ENCODE measurements at regions not wholly inside any gene's neighbourhood (a gene's known extent, or its start where the extent isn't known, plus 50 kb on each side); places are given as distances from the start of the nearest gene placed in this dataset.
A peak's percentile ranks its signal among the peaks of the same experiment; 100 is the strongest.

DNA sequence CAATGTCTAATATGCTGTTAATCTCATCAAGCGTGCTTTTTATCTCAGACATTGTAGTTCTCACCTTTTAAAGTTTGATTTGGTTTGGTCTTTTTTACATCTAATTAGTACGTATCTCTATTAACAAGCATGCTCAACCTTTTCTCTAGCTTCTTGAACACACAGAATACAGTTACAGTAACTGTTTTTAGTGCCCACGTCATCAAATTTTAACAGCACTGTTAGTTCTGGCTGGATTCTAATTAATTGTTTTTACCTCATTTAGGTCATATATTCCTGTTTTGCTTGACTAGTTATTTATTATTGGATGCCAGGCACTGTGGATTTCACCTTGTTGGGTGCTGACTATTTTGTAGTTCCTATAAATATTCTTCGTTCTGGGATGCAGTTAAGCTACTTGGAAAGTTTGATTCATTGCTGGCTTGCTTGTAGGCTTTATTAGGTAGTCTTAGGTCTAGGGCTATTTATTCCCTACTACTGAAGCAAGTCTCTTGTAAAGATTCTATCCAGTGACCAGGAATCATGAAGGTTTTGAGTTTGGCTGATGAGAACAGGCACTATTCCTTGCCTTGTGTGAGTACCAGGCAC lies 263.0 kb downstream of the ETAA1 start:
- no peaks in the 10 kb centered on the region for H3K9me3 ChIP-seq (ENCODE audit: control insufficient read depth in 2 of 2, insufficient read depth in 1 of 2, low read depth in 1 of 2, low read length in 1 of 2)
- WGBS, 2 donors, result 85% methylated on average over 4 of the region's 4 CpGs
- H3K4me3 ChIP-seq (ENCODE audit: low read depth in 1 of 2, low read length in 2 of 2), result no peak overlapping the region
- H3K36me3 ChIP-seq (ENCODE audit: control insufficient read depth in 2 of 2, insufficient read depth in 2 of 2, low read length in 1 of 2), result no peaks in the 10 kb centered on the region
- H3K27me3 ChIP-seq (ENCODE audit: control insufficient read depth in 1 of 2, insufficient read depth in 2 of 2, low read length in 2 of 2), result no peaks in the 10 kb centered on the region
- H3K4me1 ChIP-seq (ENCODE audit: control insufficient read depth in 2 of 2, insufficient read depth in 2 of 2, low read length in 1 of 2), result no peaks in the 10 kb centered on the region
- H3K27ac ChIP-seq (ENCODE audit: low read depth in 2 of 2, low read length in 1 of 2), result no peak overlapping the region

GRCh38 chr2:67660871-67661270 lies 263.7 kb downstream of the ETAA1 start:
- Histone ChIP-seq H3K27ac (ENCODE audit: low read depth in 2 of 2, low read length in 1 of 2) (no peak overlapping the region), H3K4me3 (ENCODE audit: low read depth in 1 of 2, low read length in 2 of 2) (no peak overlapping the region), H3K4me1 (ENCODE audit: control insufficient read depth in 2 of 2, insufficient read depth in 2 of 2, low read length in 1 of 2) (no peaks in the 10 kb centered on the region), H3K36me3 (ENCODE audit: control insufficient read depth in 2 of 2, insufficient read depth in 2 of 2, low read length in 1 of 2) (no peaks in the 10 kb centered on the region), H3K9me3 (ENCODE audit: control insufficient read depth in 2 of 2, insufficient read depth in 1 of 2, low read depth in 1 of 2, low read length in 1 of 2) (no peaks in the 10 kb centered on the region), H3K27me3 (ENCODE audit: control insufficient read depth in 1 of 2, insufficient read depth in 2 of 2, low read length in 2 of 2) (no peaks in the 10 kb centered on the region)

GRCh38 chr2:67662222-67662621 lies 265.1 kb downstream of the ETAA1 start:
- Histone ChIP-seq H3K9me3 (ENCODE audit: control insufficient read depth in 2 of 2, insufficient read depth in 1 of 2, low read depth in 1 of 2, low read length in 1 of 2) (no peaks in the 10 kb centered on the region), H3K27ac (ENCODE audit: low read depth in 2 of 2, low read length in 1 of 2) (no peak overlapping the region), H3K4me3 (ENCODE audit: low read depth in 1 of 2, low read length in 2 of 2) (no peak overlapping the region), H3K4me1 (ENCODE audit: control insufficient read depth in 2 of 2, insufficient read depth in 2 of 2, low read length in 1 of 2) (no peaks in the 10 kb centered on the region), H3K27me3 (ENCODE audit: control insufficient read depth in 1 of 2, insufficient read depth in 2 of 2, low read length in 2 of 2) (no peaks in the 10 kb centered on the region), H3K36me3 (ENCODE audit: control insufficient read depth in 2 of 2, insufficient read depth in 2 of 2, low read length in 1 of 2) (no peaks in the 10 kb centered on the region)

- Histone ChIP-seq H3K27ac (ENCODE audit: low read depth in 2 of 2, low read length in 1 of 2) (no peak overlapping the region), H3K36me3 (ENCODE audit: control insufficient read depth in 2 of 2, insufficient read depth in 2 of 2, low read length in 1 of 2) (no peaks in the 10 kb centered on the region)
- 79 to 98% methylated on average over 2 of the region's 2 CpGs for WGBS, 2 donors
Observed at GRCh38 chr2:67663776-67664175, 266.6 kb downstream of the ETAA1 start.

DNA sequence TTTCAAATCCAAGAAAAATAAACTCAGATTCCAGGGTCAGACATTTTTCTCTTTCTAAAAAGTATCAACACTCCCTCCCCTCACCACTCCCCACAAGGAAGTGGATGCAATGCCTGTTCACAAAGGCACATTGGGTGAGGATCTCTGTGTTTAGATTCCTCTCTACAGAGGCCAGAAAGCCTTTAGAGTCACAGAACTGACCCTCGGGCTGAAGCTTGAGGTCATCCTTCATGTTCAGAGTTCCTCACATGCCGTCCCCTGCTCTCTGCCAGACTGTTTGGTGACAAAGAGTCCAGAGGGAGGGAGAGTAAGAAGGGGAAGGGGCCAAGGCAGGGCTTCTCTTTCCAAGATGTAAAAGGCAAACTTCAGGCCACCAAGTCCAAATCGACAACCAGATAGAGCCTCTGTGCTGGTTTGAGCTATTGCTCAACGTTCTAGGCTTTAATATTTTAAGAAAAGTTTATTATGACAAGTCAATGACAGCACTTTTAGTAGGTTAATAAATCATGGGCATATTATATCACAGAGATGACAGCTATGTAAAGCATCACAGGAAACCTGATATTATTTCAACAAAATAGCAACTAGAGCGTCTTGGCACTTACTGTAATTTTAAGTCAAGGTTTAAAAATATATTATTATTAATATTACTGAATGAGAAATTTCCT lies 269.4 kb downstream of the ETAA1 start:
- WGBS, 2 donors, result 54 to 60% methylated on average over 5 of the region's 5 CpGs
- Histone ChIP-seq H3K4me1 (ENCODE audit: control insufficient read depth in 2 of 2, insufficient read depth in 2 of 2, low read length in 1 of 2) (no peaks in the 10 kb centered on the region), H3K27ac (ENCODE audit: low read depth in 2 of 2, low read length in 1 of 2) (peak overlapping the region; percentile 10 to 59), H3K4me3 (ENCODE audit: low read depth in 1 of 2, low read length in 2 of 2) (no peak overlapping the region), H3K27me3 (ENCODE audit: control insufficient read depth in 1 of 2, insufficient read depth in 2 of 2, low read length in 2 of 2) (no peaks in the 10 kb centered on the region), H3K36me3 (ENCODE audit: control insufficient read depth in 2 of 2, insufficient read depth in 2 of 2, low read length in 1 of 2) (no peaks in the 10 kb centered on the region), H3K9me3 (ENCODE audit: control insufficient read depth in 2 of 2, insufficient read depth in 1 of 2, low read depth in 1 of 2, low read length in 1 of 2) (no peaks in the 10 kb centered on the region)

More at GRCh38 chr2:67663776-67664175, 266.6 kb downstream of the ETAA1 start:
- H3K4me3 ChIP-seq (ENCODE audit: low read depth in 1 of 2, low read length in 2 of 2), result no peak overlapping the region
- H3K4me1 ChIP-seq (ENCODE audit: control insufficient read depth in 2 of 2, insufficient read depth in 2 of 2, low read length in 1 of 2), result no peaks in the 10 kb centered on the region
- no peaks in the 10 kb centered on the region for H3K27me3 ChIP-seq (ENCODE audit: control insufficient read depth in 1 of 2, insufficient read depth in 2 of 2, low read length in 2 of 2)
- H3K9me3 ChIP-seq (ENCODE audit: control insufficient read depth in 2 of 2, insufficient read depth in 1 of 2, low read depth in 1 of 2, low read length in 1 of 2), result no peaks in the 10 kb centered on the region

DNA sequence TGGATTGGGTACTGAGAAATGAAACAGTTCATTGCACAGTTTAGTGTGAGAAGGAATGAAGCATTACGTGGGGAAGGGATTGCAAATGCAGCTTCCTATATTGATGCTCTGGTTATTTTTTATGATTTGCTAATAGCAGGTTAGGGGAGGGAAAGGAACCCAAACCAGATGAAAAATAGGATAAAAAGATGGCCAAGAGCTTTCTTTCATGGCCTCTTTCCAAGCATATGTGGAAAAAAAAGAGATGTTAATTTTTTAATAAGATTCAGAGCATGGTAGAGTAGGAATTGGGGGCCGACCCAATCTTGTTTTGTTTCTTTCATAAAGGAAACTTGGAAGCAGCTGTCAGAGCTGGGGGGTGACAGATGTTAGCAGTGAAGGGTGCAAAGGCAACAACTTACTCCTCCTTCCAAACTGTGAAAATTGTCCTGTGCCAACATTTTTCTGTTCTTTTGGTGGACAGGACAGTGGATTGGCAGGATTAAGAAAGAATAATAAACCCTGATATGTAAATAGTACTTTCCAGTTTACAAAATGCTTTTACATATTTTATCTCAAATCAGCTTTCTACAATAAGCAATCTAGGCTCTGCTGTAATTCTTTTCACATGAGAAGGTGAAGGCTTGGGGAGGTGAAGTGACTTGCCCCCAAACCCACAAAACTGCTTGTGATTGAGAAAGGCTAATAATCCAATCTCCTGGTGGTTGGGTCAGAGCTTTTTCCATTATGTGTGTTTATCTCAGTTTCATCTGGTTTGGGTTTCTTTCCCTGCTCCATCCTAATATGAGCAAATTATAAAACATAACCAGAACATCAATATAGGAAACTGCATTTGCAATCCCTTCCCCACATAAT lies 270.1 kb downstream of the ETAA1 start:
- 58 to 62% methylated on average over 2 of the region's 2 CpGs for WGBS, 2 donors

DNA sequence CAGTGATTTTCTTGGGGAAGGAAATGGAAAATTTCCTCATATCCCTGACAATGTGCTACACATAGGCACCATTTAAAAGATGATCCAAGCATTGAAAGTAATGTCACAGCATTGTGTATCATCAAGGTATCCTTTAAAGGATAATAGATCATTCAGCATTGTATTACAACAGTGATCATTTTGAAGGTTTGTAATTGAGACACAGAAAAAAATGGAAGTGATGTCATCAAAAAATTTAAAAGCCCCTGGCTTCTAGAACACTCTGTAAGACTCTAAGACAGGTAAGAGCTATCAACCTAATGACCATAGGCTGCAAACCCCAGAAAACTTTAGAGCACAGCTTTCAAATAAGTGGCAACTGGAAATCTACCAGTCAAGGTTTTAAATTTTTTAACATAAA lies 271.4 kb downstream of the ETAA1 start:
- no peak overlapping the region for H3K4me3 ChIP-seq (ENCODE audit: low read depth in 1 of 2, low read length in 2 of 2)
- H3K27me3 ChIP-seq (ENCODE audit: control insufficient read depth in 1 of 2, insufficient read depth in 2 of 2, low read length in 2 of 2), result peaks cover 0 to 3% of the 10 kb centered on the region in 2 donors
- H3K36me3 ChIP-seq (ENCODE audit: control insufficient read depth in 2 of 2, insufficient read depth in 2 of 2, low read length in 1 of 2), result no peaks in the 10 kb centered on the region
- H3K9me3 ChIP-seq (ENCODE audit: control insufficient read depth in 2 of 2, insufficient read depth in 1 of 2, low read depth in 1 of 2, low read length in 1 of 2), result no peaks in the 10 kb centered on the region
- no peaks in the 10 kb centered on the region for H3K4me1 ChIP-seq (ENCODE audit: control insufficient read depth in 2 of 2, insufficient read depth in 2 of 2, low read length in 1 of 2)
- no peak overlapping the region for H3K27ac ChIP-seq (ENCODE audit: low read depth in 2 of 2, low read length in 1 of 2)

More for the DNA sequence above, 270.1 kb downstream of the ETAA1 start:
- Histone ChIP-seq H3K4me3 (ENCODE audit: low read depth in 1 of 2, low read length in 2 of 2) (no peak overlapping the region), H3K9me3 (ENCODE audit: control insufficient read depth in 2 of 2, insufficient read depth in 1 of 2, low read depth in 1 of 2, low read length in 1 of 2) (no peaks in the 10 kb centered on the region), H3K27me3 (ENCODE audit: control insufficient read depth in 1 of 2, insufficient read depth in 2 of 2, low read length in 2 of 2) (no peaks in the 10 kb centered on the region), H3K4me1 (ENCODE audit: control insufficient read depth in 2 of 2, insufficient read depth in 2 of 2, low read length in 1 of 2) (no peaks in the 10 kb centered on the region), H3K36me3 (ENCODE audit: control insufficient read depth in 2 of 2, insufficient read depth in 2 of 2, low read length in 1 of 2) (no peaks in the 10 kb centered on the region), H3K27ac (ENCODE audit: low read depth in 2 of 2, low read length in 1 of 2) (no peak overlapping the region)

DNA sequence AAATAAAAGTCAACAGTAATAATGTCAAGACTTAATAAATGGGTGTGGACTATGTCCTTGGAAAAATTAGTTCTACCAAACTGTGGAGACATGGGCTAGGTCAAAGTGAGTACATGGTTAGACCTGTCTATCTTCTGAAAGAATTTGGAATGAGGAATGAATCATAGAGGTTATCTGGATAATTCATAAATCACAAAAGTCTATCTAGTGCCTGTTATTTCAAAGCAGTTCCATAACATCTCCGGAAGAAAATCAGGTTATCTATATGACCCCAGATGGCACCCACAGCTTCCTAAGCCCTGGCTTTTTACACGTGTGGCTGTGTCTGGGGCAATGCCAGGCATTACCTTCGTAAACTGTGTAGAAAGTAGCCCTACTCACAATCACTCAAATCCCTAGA lies 272.0 kb downstream of the ETAA1 start:
- Histone ChIP-seq H3K4me3 (ENCODE audit: low read depth in 1 of 2, low read length in 2 of 2) (no peak overlapping the region), H3K27me3 (ENCODE audit: control insufficient read depth in 1 of 2, insufficient read depth in 2 of 2, low read length in 2 of 2) (peaks cover 0 to 3% of the 10 kb centered on the region in 2 donors), H3K36me3 (ENCODE audit: control insufficient read depth in 2 of 2, insufficient read depth in 2 of 2, low read length in 1 of 2) (no peaks in the 10 kb centered on the region), H3K9me3 (ENCODE audit: control insufficient read depth in 2 of 2, insufficient read depth in 1 of 2, low read depth in 1 of 2, low read length in 1 of 2) (no peaks in the 10 kb centered on the region), H3K27ac (ENCODE audit: low read depth in 2 of 2, low read length in 1 of 2) (no peak overlapping the region), H3K4me1 (ENCODE audit: control insufficient read depth in 2 of 2, insufficient read depth in 2 of 2, low read length in 1 of 2) (no peaks in the 10 kb centered on the region)
- 69% methylated on average over 3 of the region's 3 CpGs for WGBS, 2 donors

GRCh38 chr2:67669766-67670165 lies 272.6 kb downstream of the ETAA1 start:
- H3K27me3 ChIP-seq (ENCODE audit: control insufficient read depth in 1 of 2, insufficient read depth in 2 of 2, low read length in 2 of 2), result peaks cover 0 to 3% of the 10 kb centered on the region in 2 donors
- WGBS, 2 donors, result 55 to 58% methylated on average over 5 of the region's 5 CpGs
- H3K36me3 ChIP-seq (ENCODE audit: control insufficient read depth in 2 of 2, insufficient read depth in 2 of 2, low read length in 1 of 2), result no peaks in the 10 kb centered on the region
- H3K4me3 ChIP-seq (ENCODE audit: low read depth in 1 of 2, low read length in 2 of 2), result no peak overlapping the region
- no peak overlapping the region for H3K27ac ChIP-seq (ENCODE audit: low read depth in 2 of 2, low read length in 1 of 2)
- H3K4me1 ChIP-seq (ENCODE audit: control insufficient read depth in 2 of 2, insufficient read depth in 2 of 2, low read length in 1 of 2), result no peaks in the 10 kb centered on the region
- H3K9me3 ChIP-seq (ENCODE audit: control insufficient read depth in 2 of 2, insufficient read depth in 1 of 2, low read depth in 1 of 2, low read length in 1 of 2), result no peaks in the 10 kb centered on the region

All from esophagus (tissue), 2 donors.